Ishikawa (cell line): ENCODE measurements at regions not wholly inside any gene's neighbourhood (a gene's known extent, or its start where the extent isn't known, plus 50 kb on each side); places are given as distances from the start of the nearest gene placed in this dataset.

Experiments used
- CEBPB ChIP-seq: IDR thresholded peaks from 2 replicates; pipeline ENCODE4 v1.6.1; 2012
- CREB1 ChIP-seq: IDR thresholded peaks from 2 replicates; pipeline ENCODE4 v1.6.1; 2012; ENCODE audit warnings: low read depth
- EGR1 ChIP-seq: IDR thresholded peaks from 2 replicates; pipeline ENCODE4 v1.6.1; 2012
- EP300 ChIP-seq: IDR thresholded peaks from 2 replicates; pipeline ENCODE4 v1.6.1; 2012; ENCODE audit warnings: borderline replicate concordance
- FOXM1 ChIP-seq: IDR thresholded peaks from 2 replicates; pipeline ENCODE4 v1.6.1; 2012; ENCODE audit warnings: low read depth, borderline replicate concordance
- NFIC ChIP-seq: IDR thresholded peaks from 2 replicates; pipeline ENCODE4 v1.6.1; 2012
- RAD21 ChIP-seq: IDR thresholded peaks from 2 replicates; pipeline ENCODE4 v1.6.1; 2012; ENCODE audit warnings: low read depth
- TAF1 ChIP-seq: IDR thresholded peaks from 2 replicates; pipeline ENCODE4 v1.6.1; 2012; ENCODE audit warnings: low read depth, mild to moderate bottlenecking
- TCF12 ChIP-seq: IDR thresholded peaks from 2 replicates; pipeline ENCODE4 v1.6.1; 2012; ENCODE audit warnings: low read depth
- TEAD4 ChIP-seq: IDR thresholded peaks from 2 replicates; pipeline ENCODE4 v1.6.1; 2012
- YY1 ChIP-seq: IDR thresholded peaks from 2 replicates; pipeline ENCODE4 v1.6.1; 2012; ENCODE audit warnings: low read depth
- ZBTB7A ChIP-seq: IDR thresholded peaks from 2 replicates; pipeline ENCODE4 v1.6.1; 2012; ENCODE audit warnings: low read depth
- TF ChIP-seq, protein P1 (sequence below): IDR thresholded peaks from 2 replicates; pipeline ENCODE4 v1.6.1; 2012
- TF ChIP-seq, protein P2 (sequence below): IDR thresholded peaks from 2 replicates; pipeline ENCODE4 v1.6.1; 2012; ENCODE audit warnings: low read depth, mild to moderate bottlenecking
- TF ChIP-seq, protein P3 (sequence below): IDR thresholded peaks from 2 replicates; pipeline ENCODE4 v1.6.1; 2012

DNA sequence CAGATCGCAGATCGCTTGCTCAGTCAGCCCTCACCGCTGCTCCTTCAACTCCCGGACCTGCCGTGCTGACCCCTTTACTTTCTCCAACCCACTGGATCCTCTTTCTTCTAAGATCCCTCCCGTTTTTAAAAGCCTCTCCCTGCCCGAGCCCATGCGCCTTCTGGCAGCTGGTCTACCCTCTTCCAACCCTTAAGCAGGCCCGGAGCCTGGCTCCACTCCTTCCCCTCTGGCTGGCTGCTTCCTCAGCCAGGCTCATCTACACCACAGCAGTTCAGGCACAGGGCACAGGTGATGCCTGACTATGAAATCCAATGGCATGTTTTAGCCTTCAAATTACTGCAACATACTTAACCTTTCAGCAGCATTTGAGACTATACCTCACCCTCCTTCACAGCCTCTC is 63.8 kb upstream of the PABPC3 start:
- no peak for TF ChIP-seq CREB1
- no peak for TF ChIP-seq TEAD4
- no peak for TF ChIP-seq TCF12

- TF ChIP-seq EGR1: no peak
Observed at GRCh38 chr13:25034173-25034572, 61.8 kb upstream of the PABPC3 start.

DNA sequence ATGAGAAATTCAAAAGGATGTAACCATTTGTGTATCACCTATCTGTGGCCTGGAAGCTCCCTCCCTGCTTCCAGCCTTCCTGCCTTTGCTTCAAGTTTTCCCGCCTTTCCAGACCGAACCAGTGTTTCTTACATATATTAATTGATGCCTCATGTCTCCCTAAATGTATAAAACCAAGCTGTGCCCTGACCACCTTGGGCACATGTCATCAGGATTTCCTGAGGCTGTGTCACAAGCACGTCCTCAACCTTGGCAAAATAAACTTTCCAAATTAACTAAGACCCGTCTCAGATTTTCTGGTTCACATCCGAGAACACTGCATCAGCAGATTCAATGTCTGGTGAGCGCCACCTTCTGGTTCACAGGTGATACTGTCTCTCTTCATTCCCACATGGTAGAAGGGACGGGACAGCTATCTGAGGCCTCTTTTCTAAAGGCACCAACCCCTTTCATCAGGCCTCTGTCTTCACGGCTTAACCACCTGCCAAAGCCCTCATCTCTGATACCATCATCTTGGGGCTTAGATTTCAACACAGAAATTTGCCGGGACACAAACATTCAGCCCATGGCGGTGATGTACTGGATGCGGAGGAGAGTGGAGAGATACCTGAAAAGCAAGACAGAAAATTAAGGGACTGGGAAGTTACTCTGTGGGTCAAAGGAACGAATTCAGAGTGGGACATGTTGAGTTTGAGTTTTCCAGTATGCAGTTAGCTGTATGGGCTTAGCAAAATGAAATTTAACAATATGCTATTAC is 58.7 kb upstream of the PABPC3 start:
- peak; percentile 83 for TF ChIP-seq RAD21
- TF ChIP-seq, protein P1, sequence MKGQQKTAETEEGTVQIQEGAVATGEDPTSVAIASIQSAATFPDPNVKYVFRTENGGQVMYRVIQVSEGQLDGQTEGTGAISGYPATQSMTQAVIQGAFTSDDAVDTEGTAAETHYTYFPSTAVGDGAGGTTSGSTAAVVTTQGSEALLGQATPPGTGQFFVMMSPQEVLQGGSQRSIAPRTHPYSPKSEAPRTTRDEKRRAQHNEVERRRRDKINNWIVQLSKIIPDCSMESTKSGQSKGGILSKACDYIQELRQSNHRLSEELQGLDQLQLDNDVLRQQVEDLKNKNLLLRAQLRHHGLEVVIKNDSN: no peak
- TF ChIP-seq, protein P2, sequence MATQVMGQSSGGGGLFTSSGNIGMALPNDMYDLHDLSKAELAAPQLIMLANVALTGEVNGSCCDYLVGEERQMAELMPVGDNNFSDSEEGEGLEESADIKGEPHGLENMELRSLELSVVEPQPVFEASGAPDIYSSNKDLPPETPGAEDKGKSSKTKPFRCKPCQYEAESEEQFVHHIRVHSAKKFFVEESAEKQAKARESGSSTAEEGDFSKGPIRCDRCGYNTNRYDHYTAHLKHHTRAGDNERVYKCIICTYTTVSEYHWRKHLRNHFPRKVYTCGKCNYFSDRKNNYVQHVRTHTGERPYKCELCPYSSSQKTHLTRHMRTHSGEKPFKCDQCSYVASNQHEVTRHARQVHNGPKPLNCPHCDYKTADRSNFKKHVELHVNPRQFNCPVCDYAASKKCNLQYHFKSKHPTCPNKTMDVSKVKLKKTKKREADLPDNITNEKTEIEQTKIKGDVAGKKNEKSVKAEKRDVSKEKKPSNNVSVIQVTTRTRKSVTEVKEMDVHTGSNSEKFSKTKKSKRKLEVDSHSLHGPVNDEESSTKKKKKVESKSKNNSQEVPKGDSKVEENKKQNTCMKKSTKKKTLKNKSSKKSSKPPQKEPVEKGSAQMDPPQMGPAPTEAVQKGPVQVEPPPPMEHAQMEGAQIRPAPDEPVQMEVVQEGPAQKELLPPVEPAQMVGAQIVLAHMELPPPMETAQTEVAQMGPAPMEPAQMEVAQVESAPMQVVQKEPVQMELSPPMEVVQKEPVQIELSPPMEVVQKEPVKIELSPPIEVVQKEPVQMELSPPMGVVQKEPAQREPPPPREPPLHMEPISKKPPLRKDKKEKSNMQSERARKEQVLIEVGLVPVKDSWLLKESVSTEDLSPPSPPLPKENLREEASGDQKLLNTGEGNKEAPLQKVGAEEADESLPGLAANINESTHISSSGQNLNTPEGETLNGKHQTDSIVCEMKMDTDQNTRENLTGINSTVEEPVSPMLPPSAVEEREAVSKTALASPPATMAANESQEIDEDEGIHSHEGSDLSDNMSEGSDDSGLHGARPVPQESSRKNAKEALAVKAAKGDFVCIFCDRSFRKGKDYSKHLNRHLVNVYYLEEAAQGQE: no peak

DNA sequence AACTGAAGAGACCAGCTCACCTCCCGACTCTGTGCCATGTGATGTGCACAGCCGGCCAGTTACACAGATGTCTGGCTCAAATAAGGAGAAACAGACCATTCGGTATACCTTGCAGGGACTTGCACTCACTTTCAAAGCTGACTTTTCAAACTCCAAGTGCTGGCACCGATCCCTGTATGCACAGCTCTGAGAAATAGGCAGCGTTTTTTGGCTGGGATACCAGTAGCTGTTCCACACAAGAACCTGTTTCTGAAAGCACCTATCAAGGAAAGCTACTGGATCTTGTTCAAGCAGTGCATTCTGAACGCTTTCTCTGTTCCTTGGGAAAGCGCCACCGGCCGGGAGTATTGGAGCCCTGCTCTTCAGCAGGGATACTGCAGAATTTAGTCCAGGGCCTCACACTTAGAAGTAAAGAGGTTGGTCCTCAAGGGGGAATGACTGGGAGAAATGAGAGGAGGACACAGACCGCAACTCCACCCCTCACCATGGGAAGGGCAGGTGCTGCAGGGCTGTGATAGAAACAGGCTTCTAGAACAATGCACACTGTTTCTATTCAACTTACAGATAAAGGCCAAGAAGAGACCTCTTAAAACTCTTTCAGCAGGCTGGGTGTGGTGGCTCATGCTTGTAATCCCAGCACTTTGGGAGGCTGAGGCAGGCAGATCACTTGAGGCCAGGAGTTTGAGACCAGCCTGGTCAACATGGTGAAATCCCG is 53.6 kb upstream of the PABPC3 start:
- TF ChIP-seq, protein P2: no peak
- TF ChIP-seq EP300 (no peak), TEAD4 (no peak), EGR1 (no peak), CEBPB (no peak), TAF1 (no peak), NFIC (no peak), FOXM1 (no peak), CREB1 (no peak), ZBTB7A (no peak)
- TF ChIP-seq, protein P3, sequence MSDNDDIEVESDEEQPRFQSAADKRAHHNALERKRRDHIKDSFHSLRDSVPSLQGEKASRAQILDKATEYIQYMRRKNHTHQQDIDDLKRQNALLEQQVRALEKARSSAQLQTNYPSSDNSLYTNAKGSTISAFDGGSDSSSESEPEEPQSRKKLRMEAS: no peak
- TF ChIP-seq, protein P1: no peak

- TF ChIP-seq RAD21 (no peak), TCF12 (no peak), CEBPB (no peak), FOXM1 (no peak), YY1 (no peak)
- TF ChIP-seq, protein P3: no peak
- TF ChIP-seq, protein P1: no peak
Observed at GRCh38 chr13:25044071-25044470, 51.9 kb upstream of the PABPC3 start.
